ENCODE measurements at regions not wholly inside any gene's neighbourhood (a gene's known extent, or its start where the extent isn't known, plus 50 kb on each side); places are given as distances from the start of the nearest gene placed in this dataset.

DNA sequence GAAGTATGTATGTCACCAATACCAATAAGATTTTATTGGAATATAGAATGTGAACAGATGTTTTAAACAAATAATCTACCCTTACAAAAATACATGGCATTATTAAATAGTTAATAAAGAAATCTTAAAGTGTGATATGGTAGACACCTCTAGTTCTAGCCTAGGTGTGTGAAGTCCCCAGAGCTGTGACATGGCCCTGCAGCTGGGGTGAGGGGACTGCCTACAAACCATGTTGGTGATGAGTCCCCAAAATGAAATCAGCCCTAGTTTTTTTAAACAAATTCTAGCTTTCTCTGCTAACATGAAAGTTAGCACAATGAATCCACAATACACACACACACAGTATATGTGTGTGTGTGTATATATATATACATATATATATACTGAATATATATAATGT is 195.1 kb upstream of the RPS23 start (continued):
- TF ChIP-seq, protein P1, sequence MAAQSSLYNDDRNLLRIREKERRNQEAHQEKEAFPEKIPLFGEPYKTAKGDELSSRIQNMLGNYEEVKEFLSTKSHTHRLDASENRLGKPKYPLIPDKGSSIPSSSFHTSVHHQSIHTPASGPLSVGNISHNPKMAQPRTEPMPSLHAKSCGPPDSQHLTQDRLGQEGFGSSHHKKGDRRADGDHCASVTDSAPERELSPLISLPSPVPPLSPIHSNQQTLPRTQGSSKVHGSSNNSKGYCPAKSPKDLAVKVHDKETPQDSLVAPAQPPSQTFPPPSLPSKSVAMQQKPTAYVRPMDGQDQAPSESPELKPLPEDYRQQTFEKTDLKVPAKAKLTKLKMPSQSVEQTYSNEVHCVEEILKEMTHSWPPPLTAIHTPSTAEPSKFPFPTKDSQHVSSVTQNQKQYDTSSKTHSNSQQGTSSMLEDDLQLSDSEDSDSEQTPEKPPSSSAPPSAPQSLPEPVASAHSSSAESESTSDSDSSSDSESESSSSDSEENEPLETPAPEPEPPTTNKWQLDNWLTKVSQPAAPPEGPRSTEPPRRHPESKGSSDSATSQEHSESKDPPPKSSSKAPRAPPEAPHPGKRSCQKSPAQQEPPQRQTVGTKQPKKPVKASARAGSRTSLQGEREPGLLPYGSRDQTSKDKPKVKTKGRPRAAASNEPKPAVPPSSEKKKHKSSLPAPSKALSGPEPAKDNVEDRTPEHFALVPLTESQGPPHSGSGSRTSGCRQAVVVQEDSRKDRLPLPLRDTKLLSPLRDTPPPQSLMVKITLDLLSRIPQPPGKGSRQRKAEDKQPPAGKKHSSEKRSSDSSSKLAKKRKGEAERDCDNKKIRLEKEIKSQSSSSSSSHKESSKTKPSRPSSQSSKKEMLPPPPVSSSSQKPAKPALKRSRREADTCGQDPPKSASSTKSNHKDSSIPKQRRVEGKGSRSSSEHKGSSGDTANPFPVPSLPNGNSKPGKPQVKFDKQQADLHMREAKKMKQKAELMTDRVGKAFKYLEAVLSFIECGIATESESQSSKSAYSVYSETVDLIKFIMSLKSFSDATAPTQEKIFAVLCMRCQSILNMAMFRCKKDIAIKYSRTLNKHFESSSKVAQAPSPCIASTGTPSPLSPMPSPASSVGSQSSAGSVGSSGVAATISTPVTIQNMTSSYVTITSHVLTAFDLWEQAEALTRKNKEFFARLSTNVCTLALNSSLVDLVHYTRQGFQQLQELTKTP (IDR thresholded peaks at IDR 0.05; ENCODE audit: low read depth in 1 of 2, partially characterized antibody in 2 of 2) = no peak
- no peak for TF ChIP-seq CCAR2 (IDR thresholded peaks at IDR 0.05; ENCODE audit: low read depth, low read length)
- no peak for TF ChIP-seq NFIX (CRISPR knock-in tag; IDR thresholded peaks at IDR 0.05; ENCODE audit: low read depth)
- no peak for TF ChIP-seq TCF3 (CRISPR knock-in tag; IDR thresholded peaks at IDR 0.05)
- TF ChIP-seq, protein P2, sequence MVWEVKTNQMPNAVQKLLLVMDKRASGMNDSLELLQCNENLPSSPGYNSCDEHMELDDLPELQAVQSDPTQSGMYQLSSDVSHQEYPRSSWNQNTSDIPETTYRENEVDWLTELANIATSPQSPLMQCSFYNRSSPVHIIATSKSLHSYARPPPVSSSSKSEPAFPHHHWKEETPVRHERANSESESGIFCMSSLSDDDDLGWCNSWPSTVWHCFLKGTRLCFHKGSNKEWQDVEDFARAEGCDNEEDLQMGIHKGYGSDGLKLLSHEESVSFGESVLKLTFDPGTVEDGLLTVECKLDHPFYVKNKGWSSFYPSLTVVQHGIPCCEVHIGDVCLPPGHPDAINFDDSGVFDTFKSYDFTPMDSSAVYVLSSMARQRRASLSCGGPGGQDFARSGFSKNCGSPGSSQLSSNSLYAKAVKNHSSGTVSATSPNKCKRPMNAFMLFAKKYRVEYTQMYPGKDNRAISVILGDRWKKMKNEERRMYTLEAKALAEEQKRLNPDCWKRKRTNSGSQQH (CRISPR knock-in tag; IDR thresholded peaks at IDR 0.05) = no peak
- no peak for TF ChIP-seq ZNF445 (CRISPR knock-in tag; IDR thresholded peaks at IDR 0.05; ENCODE audit: low read depth)
